GM20000 (cell line): ENCODE measurements at regions not wholly inside any gene's neighbourhood (a gene's known extent, or its start where the extent isn't known, plus 50 kb on each side); places are given as distances from the start of the nearest gene placed in this dataset.

ENCODE experiments used
- DNase-seq: peaks from one replicate; pipeline ENCODE4 v3.0.0; 2012; ENCODE audit warnings: low spot score
- CTCF ChIP-seq: IDR thresholded peaks from 2 replicates; pipeline ENCODE4 v1.5.1; 2012; ENCODE audit warnings: mild to moderate bottlenecking, control low read depth; ENCODE audit errors: extremely low read depth, missing control alignments

- no peak for TF ChIP-seq CTCF
- no peak for DNase-seq
These were observed 1003.3 kb downstream of the DSC3 start for GRCh38 chr18:30039201-30039600.

GRCh38 chr18:30034818-30035217, 1007.7 kb downstream of the DSC3 start:
- TF ChIP-seq CTCF: no peak
- DNase-seq: no peak

- no peak for DNase-seq
- no peak for TF ChIP-seq CTCF
These were observed 1026.4 kb downstream of the DSC3 start for GRCh38 chr18:30016179-30016578.

- no peak for TF ChIP-seq CTCF
- DNase-seq: no peak
These were observed 1037.6 kb downstream of the DSC3 start for GRCh38 chr18:30004965-30005364.

- TF ChIP-seq CTCF: no peak
- DNase-seq: no peak
These were observed 1060.3 kb downstream of the DSC3 start for GRCh38 chr18:29982218-29982617.

- no peak for TF ChIP-seq CTCF
- no peak for DNase-seq
These were observed 1062.7 kb downstream of the DSC3 start for GRCh38 chr18:29979881-29980280.

- no peak for DNase-seq
- no peak for TF ChIP-seq CTCF
These were observed 1072.7 kb downstream of the DSC3 start for GRCh38 chr18:29969876-29970275.
